HepG2 (cell line): ENCODE measurements at regions not wholly inside any gene's neighbourhood (a gene's known extent, or its start where the extent isn't known, plus 50 kb on each side); places are given as distances from the start of the nearest gene placed in this dataset.
A peak's percentile ranks its signal among the peaks of the same experiment; 100 is the strongest.

Experiments used
- CEBPZ ChIP-seq: IDR thresholded peaks from 2 replicates; pipeline ENCODE4 v1.6.1; 2012; ENCODE audit warnings: low read length, improper control_type of control experiment
- DMTF1 ChIP-seq: sonication (generic); formaldehyde crosslinking; IDR thresholded peaks from 2 replicates; pipeline ENCODE4 v1.4.0; 2020; ENCODE audit warnings: mild to moderate bottlenecking, missing genetic modification reagents
- JUN ChIP-seq: sonication (generic); formaldehyde crosslinking; IDR thresholded peaks from 2 replicates; pipeline ENCODE4 v1.4.0; 2020; ENCODE audit warnings: mild to moderate bottlenecking, missing genetic modification reagents
- MAX ChIP-seq: IDR thresholded peaks from 2 replicates; pipeline ENCODE4 v1.6.1; 2012; ENCODE audit warnings: inconsistent platforms
- NPAS2 ChIP-seq: sonication (generic); formaldehyde crosslinking; IDR thresholded peaks from 2 replicates; pipeline ENCODE4 v1.8.0; 2022; ENCODE audit warnings: mild to moderate bottlenecking, missing genetic modification reagents, borderline replicate concordance
- SNAPC4 ChIP-seq: sonication (generic); formaldehyde crosslinking; IDR thresholded peaks from 2 replicates; pipeline ENCODE4 v1.4.0; 2020; ENCODE audit warnings: mild to moderate bottlenecking, missing genetic modification reagents
- SP140L ChIP-seq: sonication (generic); formaldehyde crosslinking; IDR thresholded peaks from 2 replicates; pipeline ENCODE4 v1.4.0; 2020; ENCODE audit warnings: missing genetic modification reagents, borderline replicate concordance
- SP2 ChIP-seq: sonication (generic); formaldehyde crosslinking; IDR thresholded peaks from 2 replicates; pipeline ENCODE4 v1.5.1; 2020; ENCODE audit warnings: mild to moderate bottlenecking, missing genetic modification reagents
- TCF7 ChIP-seq: sonication (generic); IDR thresholded peaks from 2 replicates; pipeline ENCODE4 v1.6.1; 2016; ENCODE audit warnings: antibody characterized with exemption, low read depth
- TSC22D2 ChIP-seq: sonication (generic); formaldehyde crosslinking; IDR thresholded peaks from 2 replicates; pipeline ENCODE4 v1.5.1; 2020; ENCODE audit warnings: missing genetic modification reagents, mild to moderate bottlenecking, borderline replicate concordance
- ZFP36L1 ChIP-seq: sonication (generic); formaldehyde crosslinking; IDR thresholded peaks from 2 replicates; pipeline ENCODE4 v1.8.0; 2022; ENCODE audit warnings: mild to moderate bottlenecking, missing genetic modification reagents, moderate library complexity
- ZNF292 ChIP-seq: sonication (generic); formaldehyde crosslinking; IDR thresholded peaks from 2 replicates; pipeline ENCODE4 v1.8.1; 2022; ENCODE audit warnings: mild to moderate bottlenecking, low read depth, missing genetic modification reagents, borderline replicate concordance
- ZNF441 ChIP-seq: sonication (generic); formaldehyde crosslinking; IDR thresholded peaks from 2 replicates; pipeline ENCODE4 v1.7.0; 2021; ENCODE audit warnings: missing genetic modification reagents, borderline replicate concordance
- ZNF879 ChIP-seq: sonication (generic); formaldehyde crosslinking; IDR thresholded peaks from 2 replicates; pipeline ENCODE4 v1.8.1; 2023; ENCODE audit warnings: missing genetic modification reagents
- TF ChIP-seq, protein P1 (sequence below): sonication (generic); formaldehyde crosslinking; IDR thresholded peaks from 2 replicates; pipeline ENCODE4 v1.5.0; 2020; ENCODE audit warnings: mild to moderate bottlenecking, missing genetic modification reagents

- no peak for TF ChIP-seq TSC22D2
- no peak for TF ChIP-seq JUN
- TF ChIP-seq MAX: peak; percentile 94
- 0 out of 2 replicates have a peak, but pooled peaks have one; percentile 20 for TF ChIP-seq SP2 (CRISPR knock-in tag)
- no peak for TF ChIP-seq ZFP36L1 (CRISPR knock-in tag)
- TF ChIP-seq CEBPZ: no peak
- no peak for TF ChIP-seq NPAS2
- no peak for TF ChIP-seq TCF7
- no peak for TF ChIP-seq ZNF879 (CRISPR knock-in tag)
- no peak for TF ChIP-seq SP140L (CRISPR knock-in tag)
- no peak for TF ChIP-seq ZNF292 (CRISPR knock-in tag)
- peak; percentile 89 for TF ChIP-seq ZNF441
- TF ChIP-seq SNAPC4: no peak
- TF ChIP-seq, protein P1, sequence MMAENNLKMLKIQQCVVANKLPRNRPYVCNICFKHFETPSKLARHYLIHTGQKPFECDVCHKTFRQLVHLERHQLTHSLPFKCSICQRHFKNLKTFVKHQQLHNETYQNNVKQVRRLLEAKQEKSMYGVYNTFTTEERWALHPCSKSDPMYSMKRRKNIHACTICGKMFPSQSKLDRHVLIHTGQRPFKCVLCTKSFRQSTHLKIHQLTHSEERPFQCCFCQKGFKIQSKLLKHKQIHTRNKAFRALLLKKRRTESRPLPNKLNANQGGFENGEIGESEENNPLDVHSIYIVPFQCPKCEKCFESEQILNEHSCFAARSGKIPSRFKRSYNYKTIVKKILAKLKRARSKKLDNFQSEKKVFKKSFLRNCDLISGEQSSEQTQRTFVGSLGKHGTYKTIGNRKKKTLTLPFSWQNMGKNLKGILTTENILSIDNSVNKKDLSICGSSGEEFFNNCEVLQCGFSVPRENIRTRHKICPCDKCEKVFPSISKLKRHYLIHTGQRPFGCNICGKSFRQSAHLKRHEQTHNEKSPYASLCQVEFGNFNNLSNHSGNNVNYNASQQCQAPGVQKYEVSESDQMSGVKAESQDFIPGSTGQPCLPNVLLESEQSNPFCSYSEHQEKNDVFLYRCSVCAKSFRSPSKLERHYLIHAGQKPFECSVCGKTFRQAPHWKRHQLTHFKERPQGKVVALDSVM (CRISPR knock-in tag): no peak; the same call in 1 of the 2 replicates
- no peak for TF ChIP-seq DMTF1
These were observed 400.9 kb downstream of the SHQ1 start (continued) for GRCh38 chr3:72447059-72447946.
